ENCODE measurements at regions not wholly inside any gene's neighbourhood (a gene's known extent, or its start where the extent isn't known, plus 50 kb on each side); places are given as distances from the start of the nearest gene placed in this dataset.

DNA sequence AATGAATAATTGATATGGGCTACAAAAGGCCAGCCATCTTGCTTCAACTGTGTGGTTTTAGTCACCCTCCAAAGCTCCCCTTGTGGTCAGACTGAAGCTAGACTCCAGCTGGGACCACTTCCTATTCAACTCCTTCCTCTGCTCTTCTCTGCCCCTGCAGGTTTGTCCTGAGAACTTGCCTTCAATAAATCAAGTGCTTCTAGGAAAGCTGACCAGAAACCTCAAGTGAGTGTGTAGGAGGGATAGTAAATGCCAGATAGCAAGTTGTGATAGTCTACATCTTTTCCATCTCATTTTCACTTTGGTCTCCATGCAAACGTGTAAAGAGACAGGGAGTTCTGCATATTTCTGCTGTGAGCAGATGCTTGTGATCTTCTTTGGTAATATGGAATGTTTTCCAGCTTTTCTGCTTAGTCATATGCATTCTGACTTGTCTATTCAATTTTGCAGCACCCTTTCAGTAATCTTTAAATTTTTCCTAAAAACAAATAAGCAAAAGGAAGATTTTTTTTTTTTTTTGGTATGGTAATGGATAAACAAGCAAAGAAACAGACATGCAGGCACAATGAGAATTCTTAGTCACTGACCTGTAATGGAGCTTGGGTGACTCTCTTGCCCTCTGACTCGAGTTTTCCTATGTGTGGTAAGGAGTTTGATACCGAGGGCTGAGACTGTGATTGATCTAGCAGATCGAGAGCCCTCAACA is 201.3 kb upstream of the BTBD3 start:
- DNase-seq = peak; percentile 76

GRCh38 chr20:11716945-11717248 is 200.8 kb upstream of the BTBD3 start:
- no peak for DNase-seq

DNA sequence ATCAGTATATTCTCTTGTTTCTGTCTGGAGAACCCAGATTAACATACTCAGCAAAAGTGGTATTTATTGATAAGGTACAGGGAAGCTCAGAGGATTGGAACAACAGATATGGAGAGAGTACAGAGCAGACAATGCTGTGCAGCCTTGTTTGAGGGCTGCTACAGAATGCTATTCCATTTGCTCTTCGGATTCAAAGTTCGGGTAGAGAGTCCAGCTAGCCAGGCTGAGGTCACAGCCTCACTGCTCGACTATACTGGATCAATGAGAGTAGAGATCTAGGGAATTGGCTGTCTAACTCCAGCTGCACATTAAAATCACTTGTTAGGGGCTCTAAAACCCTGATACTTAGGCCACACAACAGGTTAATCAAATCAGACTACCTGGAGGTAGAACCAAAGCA is 200.1 kb upstream of the BTBD3 start:
- DNase-seq = no peak

DNA sequence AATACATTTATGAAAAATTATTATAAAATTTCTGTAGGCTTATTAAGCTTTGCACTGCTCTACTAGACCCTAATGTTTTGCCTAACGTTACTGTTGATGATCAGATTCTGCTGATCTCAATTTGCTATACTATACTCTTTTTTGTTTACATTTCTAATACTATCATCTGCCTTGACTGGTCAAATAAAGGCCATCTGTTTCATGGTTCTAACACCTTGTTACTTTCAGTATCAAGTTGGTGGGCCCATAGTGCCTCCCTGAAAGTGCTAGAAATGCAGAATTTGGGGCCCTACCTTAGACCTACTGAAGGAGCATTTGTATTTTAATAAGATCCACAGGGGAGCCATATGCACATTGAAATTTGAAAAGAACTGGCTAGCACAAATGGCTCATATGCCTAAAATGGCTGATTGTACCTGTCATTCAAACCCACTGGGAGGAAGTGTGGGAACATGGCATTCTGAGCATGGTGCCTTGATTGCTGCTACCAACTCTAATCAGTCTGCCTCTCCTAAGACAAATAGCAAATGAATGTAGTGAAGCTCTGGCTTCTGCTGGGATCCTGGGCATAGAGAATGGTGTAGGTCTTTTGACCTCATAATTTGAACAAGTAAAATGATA is 199.1 kb upstream of the BTBD3 start:
- DNase-seq = no peak

GRCh38 chr20:11719153-11719552 is 198.5 kb upstream of the BTBD3 start:
- DNase-seq = no peak

DNA sequence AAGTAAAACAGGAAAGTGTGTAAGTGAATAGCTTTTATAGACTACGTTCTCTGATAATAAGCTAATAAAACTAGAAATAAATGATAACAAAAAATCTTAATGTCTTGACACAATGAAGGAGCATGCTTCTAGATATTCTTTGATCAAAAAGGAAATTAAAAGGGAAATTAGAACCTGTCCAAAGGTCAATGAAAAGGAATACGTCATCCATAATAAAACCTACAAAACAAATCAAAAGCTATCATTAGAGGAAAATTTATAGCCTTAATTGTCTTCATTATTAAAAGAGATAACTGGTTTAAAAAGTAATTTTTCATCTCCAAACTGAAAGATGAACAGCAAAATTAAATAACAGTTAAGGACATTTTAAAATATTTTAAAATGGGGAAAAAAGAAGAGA is 196.3 kb upstream of the BTBD3 start:
- DNase-seq = no peak

- no peak for DNase-seq
These were observed 193.6 kb upstream of the BTBD3 start for GRCh38 chr20:11724097-11724496.

- DNase-seq = no peak
These were observed 191.7 kb upstream of the BTBD3 start for GRCh38 chr20:11726026-11726425.

GRCh38 chr20:11727708-11728107 is 190.0 kb upstream of the BTBD3 start:
- no peak for DNase-seq

- DNase-seq = no peak
These were observed 188.8 kb upstream of the BTBD3 start for GRCh38 chr20:11728937-11729336.

GRCh38 chr20:11729806-11730205 is 187.9 kb upstream of the BTBD3 start:
- DNase-seq = no peak

DNA sequence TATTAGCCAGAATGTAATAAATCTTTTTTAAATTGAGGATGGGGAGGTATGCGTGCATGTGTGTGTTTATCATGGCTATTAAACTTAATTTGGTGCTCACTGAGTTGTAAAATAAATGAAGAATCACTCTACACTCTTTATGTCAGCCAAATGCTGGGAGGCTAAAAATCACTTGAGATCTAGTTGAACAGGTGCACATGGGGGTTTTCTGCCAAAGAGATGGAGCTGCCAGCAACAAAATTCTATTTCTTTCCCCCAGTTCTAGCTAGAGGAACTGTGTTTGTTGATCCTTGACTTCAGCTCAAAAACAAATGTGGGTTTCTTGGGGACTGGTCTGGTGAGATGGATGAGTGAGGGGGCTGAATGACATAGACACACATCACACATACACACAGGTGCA is 183.3 kb upstream of the BTBD3 start:
- DNase-seq = no peak

GRCh38 chr20:11738852-11739251 is 178.8 kb upstream of the BTBD3 start:
- DNase-seq = no peak

DNA sequence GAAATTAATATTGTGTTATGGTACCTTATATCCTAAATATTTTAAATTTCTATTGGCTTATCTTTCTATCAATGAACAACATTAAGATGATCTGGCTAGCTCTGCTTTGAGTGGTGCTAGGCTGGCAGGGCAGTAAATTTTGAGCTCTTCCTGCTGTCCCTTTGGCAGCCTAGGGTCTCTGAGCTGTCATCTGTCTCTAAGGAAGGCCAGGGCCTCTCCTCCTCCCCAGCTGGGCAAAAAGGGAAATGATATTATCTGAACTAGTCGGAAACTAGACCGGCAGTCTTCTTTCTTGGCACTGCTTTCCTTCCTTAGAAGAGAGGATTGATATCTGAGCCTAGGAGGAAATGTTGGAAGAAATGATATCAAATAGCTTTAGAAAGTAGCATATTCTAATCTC is 176.7 kb upstream of the BTBD3 start:
- no peak for DNase-seq

DNA sequence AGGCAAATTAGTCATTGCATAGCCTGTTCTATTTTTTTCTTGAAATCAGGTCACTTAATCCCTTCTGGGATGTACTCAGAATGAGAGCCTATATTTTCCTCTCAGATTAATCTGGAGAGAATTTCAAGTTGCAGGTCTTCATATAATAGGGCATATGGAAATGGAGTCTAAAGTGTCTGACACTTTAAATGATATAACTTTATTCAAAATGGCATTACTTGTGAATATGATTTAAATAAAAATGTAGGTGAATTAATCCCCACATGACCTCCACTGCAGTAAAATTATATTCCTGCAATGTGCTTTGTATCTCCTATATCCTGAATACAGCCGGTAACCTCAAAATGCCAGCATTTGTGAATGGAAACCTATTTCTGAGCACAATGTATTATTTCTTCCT is 172.5 kb upstream of the BTBD3 start:
- DNase-seq = no peak

DNA sequence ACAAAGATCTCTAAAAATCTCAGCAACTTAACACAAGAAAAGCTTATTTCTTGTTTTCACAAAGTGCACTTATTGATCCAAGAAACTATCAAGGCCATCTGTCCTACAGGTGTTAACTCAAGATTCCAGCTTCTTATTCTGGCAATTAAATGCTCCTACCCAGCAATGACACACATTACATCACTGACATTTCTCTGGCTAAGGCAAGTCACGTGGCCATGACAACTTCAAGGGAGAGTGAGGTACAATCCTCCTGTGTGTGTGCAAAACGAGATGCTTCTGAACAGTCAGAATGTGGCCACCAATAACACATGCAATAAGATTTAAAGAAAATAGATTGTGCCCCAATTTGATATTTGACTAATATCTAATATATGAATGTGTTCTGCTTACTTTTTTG is 169.3 kb upstream of the BTBD3 start:
- DNase-seq = no peak

GRCh38 chr20:11752336-11752735 is 165.4 kb upstream of the BTBD3 start:
- no peak for DNase-seq

- no peak for DNase-seq
These were observed 164.5 kb upstream of the BTBD3 start for GRCh38 chr20:11753155-11753554.

GRCh38 chr20:11754451-11754850 is 163.2 kb upstream of the BTBD3 start:
- DNase-seq = no peak

DNA sequence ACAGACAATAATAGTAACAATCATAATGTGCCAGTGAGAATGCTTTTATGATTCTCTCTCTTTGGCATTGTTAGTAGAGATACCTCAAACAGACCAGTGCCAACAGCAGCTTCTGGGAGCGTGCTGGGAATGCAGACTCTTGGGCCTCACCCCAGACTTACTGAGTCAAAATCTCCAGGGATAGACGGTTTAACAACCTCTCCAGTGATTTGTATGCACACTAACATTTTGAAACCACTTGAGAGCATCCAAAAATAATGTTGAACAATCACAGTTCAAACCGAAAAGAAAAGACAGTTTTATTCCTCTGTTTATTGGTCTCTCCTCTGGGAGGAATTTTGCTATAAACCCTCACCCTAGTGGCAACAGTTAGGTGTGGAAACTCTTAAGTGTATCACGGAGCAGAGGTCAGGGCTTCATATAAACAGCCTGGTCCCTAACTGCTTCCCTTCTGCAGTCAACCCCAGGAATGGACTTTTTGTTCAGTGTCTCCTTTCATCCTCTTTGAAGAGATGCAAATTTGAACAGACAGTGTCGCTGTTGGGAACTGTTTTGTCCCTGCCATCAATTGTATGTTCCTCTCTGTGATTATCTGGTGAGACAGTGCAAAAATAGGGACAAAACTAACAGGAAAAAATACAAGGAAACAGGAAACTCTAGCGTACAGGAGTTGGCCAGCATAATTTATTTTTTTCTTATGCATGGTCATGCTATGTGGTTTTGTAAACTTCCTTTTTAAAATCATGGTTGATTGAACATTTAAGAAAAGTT is 162.4 kb upstream of the BTBD3 start:
- no peak for DNase-seq

DNA sequence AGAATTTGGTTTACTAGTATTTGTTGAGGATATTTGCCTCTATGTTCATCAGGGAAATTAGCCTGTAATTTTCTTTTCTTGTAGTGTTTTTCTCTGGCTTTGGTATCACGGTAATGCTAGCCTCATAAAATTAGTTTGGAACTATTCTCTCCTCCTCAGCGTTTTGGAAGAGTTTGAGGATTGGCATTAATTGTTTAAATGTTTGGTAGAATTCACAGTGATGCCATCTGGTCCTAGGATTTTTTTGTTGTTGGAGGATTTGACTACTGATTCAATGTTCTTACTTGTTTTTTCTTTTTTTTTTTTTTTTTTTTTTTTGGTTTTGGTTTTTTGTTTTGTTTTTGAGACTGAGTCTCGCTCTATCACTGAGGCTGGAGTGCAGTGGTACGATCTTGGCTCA is 156.2 kb upstream of the BTBD3 start:
- DNase-seq = no peak

- no peak for DNase-seq
These were observed 150.7 kb upstream of the BTBD3 start for GRCh38 chr20:11766961-11767360.

GRCh38 chr20:11769825-11770224 is 147.9 kb upstream of the BTBD3 start:
- no peak for DNase-seq

DNA sequence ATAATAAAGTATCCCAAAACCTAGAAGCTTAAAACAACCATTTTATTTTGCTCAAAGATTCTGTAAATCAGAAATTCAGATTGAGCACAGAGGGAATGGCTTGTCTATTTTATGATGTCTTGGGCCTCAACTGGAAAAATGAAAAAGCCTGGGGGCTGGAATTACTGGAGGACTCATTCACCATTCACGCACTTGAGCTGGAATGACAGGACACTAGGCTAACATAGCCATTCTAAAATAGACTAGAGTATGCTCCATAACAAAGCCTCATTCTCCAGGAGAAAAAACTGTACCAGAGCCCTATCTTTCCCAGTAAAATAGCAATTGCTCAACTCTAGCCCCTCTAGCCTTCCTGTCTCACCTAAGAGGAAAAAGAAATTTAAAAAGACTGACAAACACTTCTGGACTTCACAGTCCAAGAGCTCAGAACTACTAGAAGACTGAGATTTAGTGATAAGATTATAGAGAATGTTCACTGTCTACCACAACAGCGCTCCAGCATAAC is 145.4 kb upstream of the BTBD3 start:
- no peak for DNase-seq
